SK-N-SH (cell line): ENCODE measurements at regions not wholly inside any gene's neighbourhood (a gene's known extent, or its start where the extent isn't known, plus 50 kb on each side); places are given as distances from the start of the nearest gene placed in this dataset.

Experiments
- CTCF ChIA-PET: fragments of 300-600, 350-600 bp; formaldehyde crosslinking; extraction: SDS; loops from one replicate; lab custom pipeline; 2021; lab: Yijun Ruan, JAX
- POLR2A ChIA-PET: fragments of 350-600 bp; sonication (Branson Sonifier 250); formaldehyde crosslinking; extraction: SDS; loops from one replicate; lab custom pipeline; 2020; ENCODE audit warnings: antibody characterized with exemption, inconsistent platforms; lab: Yijun Ruan, JAX
- DNase-seq: peaks from one replicate; pipeline ENCODE4 v3.0.0; 2012
- H2AFZ ChIP-seq: fragments of 200-600 bp; sonication (generic); 2 replicates; pipeline ENCODE4 v1.8.1; 2016; ENCODE audit warnings: antibody characterized with exemption, mild to moderate bottlenecking, low read depth
- H3F3A ChIP-seq: fragments of 200-600 bp; sonication (generic); replicated peaks from 2 replicates; pipeline ENCODE3; 2016; ENCODE audit warnings: antibody characterized with exemption, mild to moderate bottlenecking; ENCODE audit not compliant: insufficient read depth
- H3K27ac ChIP-seq, 2 experiments: fragments of 200-500 bp in 1 of 2; fragments of 200-600 bp in 1 of 2; sonication (Bioruptor generic) in 1 of 2; sonication (generic), shearing (Covaris generic) in 1 of 2; 2 replicates each; pipeline versions ENCODE4 v1.5.1 to v1.6.1; 2014 to 2016; ENCODE audit warnings: low read depth in 2 of 2, inconsistent platforms in 1 of 2, low read length in 1 of 2, mild to moderate bottlenecking in 1 of 2, mixed read lengths in 1 of 2
- H3K27me3 ChIP-seq: fragments of 200-600 bp; sonication (generic), shearing (Covaris generic); 2 replicates; pipeline ENCODE4 v1.6.1; 2016; ENCODE audit warnings: mixed run types; ENCODE audit not compliant: insufficient read depth
- H3K36me3 ChIP-seq, 2 experiments: fragments of 200-500 bp in 1 of 2; fragments of 200-600 bp in 1 of 2; sonication (Bioruptor generic) in 1 of 2; sonication (generic) in 1 of 2; replicated peaks in 1 of 2; 2 replicates each; pipeline versions ENCODE3 to v1.5.1; 2014 to 2016; ENCODE audit warnings: low read length in 1 of 2, mild to moderate bottlenecking in 1 of 2; ENCODE audit not compliant: insufficient read depth in 2 of 2, control insufficient read depth in 1 of 2
- H3K4me1 ChIP-seq, 2 experiments: fragments of 200-500 bp in 1 of 2; fragments of 200-600 bp in 1 of 2; sonication (Bioruptor generic) in 1 of 2; sonication (generic), shearing (Covaris generic) in 1 of 2; 2 replicates each; pipeline versions ENCODE4 v1.5.1 to v1.6.1; 2014 to 2016; ENCODE audit warnings: low read depth in 1 of 2, low read length in 1 of 2, mixed run types in 1 of 2; ENCODE audit not compliant: insufficient read depth in 2 of 2, control insufficient read depth in 1 of 2
- H3K4me2 ChIP-seq: fragments of 200-600 bp; sonication (generic), shearing (Covaris generic); 2 replicates; pipeline ENCODE4 v1.6.1; 2017; ENCODE audit warnings: mixed run types
- H3K4me3 ChIP-seq, 2 experiments: fragments of 200-500 bp in 1 of 2; fragments of 200-600 bp in 1 of 2; sonication (Bioruptor generic) in 1 of 2; sonication (generic), shearing (Covaris generic) in 1 of 2; 2 replicates each; pipeline versions ENCODE4 v1.5.1 to v1.8.1; 2014 to 2016; ENCODE audit warnings: low read depth in 2 of 2, inconsistent platforms in 1 of 2, low read length in 1 of 2, mild to moderate bottlenecking in 1 of 2, mixed read lengths in 1 of 2, moderate library complexity in 1 of 2
- H3K79me2 ChIP-seq: fragments of 200-600 bp; sonication (generic); 2 replicates; pipeline ENCODE4 v1.8.1; 2017; ENCODE audit warnings: mild to moderate bottlenecking; ENCODE audit not compliant: insufficient read depth
- H3K9ac ChIP-seq: fragments of 200-600 bp; sonication (generic); 2 replicates; pipeline ENCODE4 v1.6.1; 2017; ENCODE audit warnings: mixed run types
- H3K9me2 ChIP-seq: fragments of 200-600 bp; sonication (generic); 2 replicates; pipeline ENCODE4 v1.6.1; 2017; ENCODE audit warnings: mixed run types
- H3K9me3 ChIP-seq: fragments of 200-600 bp; sonication (generic); 2 replicates; pipeline ENCODE4 v1.6.1; 2017; ENCODE audit warnings: mixed run types, mild to moderate bottlenecking, moderate library complexity
- H4K20me1 ChIP-seq: fragments of 200-600 bp; sonication (generic); 2 replicates; pipeline ENCODE4 v1.6.1; 2017; ENCODE audit warnings: mild to moderate bottlenecking, mixed run types; ENCODE audit not compliant: insufficient read depth
- CHD2 ChIP-seq: fragments of 150-350 bp; IDR thresholded peaks from 2 replicates; pipeline ENCODE4 v1.6.1; 2018; ENCODE audit warnings: low read length; ENCODE audit not compliant: partially characterized antibody
- ELF1 ChIP-seq: IDR thresholded peaks from 2 replicates; pipeline ENCODE4 v1.4.0; 2012
- EP300 ChIP-seq, 2 experiments: IDR thresholded peaks; 2 replicates each; pipeline versions ENCODE4 v1.4.0 to v1.6.1; 2012; ENCODE audit warnings: borderline replicate concordance in 1 of 2, low read depth in 1 of 2, low read length in 1 of 2
- EZH2phosphoT487 ChIP-seq: fragments of 200-600 bp; sonication (generic); IDR thresholded peaks from 2 replicates; pipeline ENCODE4 v1.6.1; 2017; ENCODE audit warnings: low read depth, mixed run types, mild to moderate bottlenecking, antibody characterized with exemption, moderate library complexity, borderline replicate concordance
- FOXJ3 ChIP-seq: sonication (generic); formaldehyde crosslinking; IDR thresholded peaks from 2 replicates; pipeline ENCODE4 v1.5.1; 2020; ENCODE audit warnings: mild to moderate bottlenecking, missing genetic modification reagents
- FOXM1 ChIP-seq: IDR thresholded peaks from 2 replicates; pipeline ENCODE4 v1.4.0; 2012; ENCODE audit warnings: low read depth, mild to moderate bottlenecking
- GABPA ChIP-seq: IDR thresholded peaks from 2 replicates; pipeline ENCODE4 v1.4.0; 2012; ENCODE audit warnings: low read depth, mild to moderate bottlenecking
- MXI1 ChIP-seq: IDR thresholded peaks from 2 replicates; pipeline ENCODE4 v1.6.1; 2012; ENCODE audit warnings: mild to moderate bottlenecking, low read depth, low read length, improper control_type of control experiment
- NRF1 ChIP-seq: IDR thresholded peaks from 2 replicates; pipeline ENCODE4 v1.6.1; 2012; ENCODE audit warnings: low read depth, mild to moderate bottlenecking, low read length
- RXRA ChIP-seq: IDR thresholded peaks from 2 replicates; pipeline ENCODE4 v1.4.0; 2012; ENCODE audit warnings: low read depth, mild to moderate bottlenecking, borderline replicate concordance
- SIN3A ChIP-seq: IDR thresholded peaks from 2 replicates; pipeline ENCODE4 v1.6.1; 2012; ENCODE audit warnings: low read depth, mild to moderate bottlenecking, low read length, moderate library complexity, borderline replicate concordance
- SMC3 ChIP-seq: IDR thresholded peaks from 2 replicates; pipeline ENCODE4 v1.6.1; 2012; ENCODE audit warnings: low read depth, low read length, improper control_type of control experiment
- TAF1 ChIP-seq: IDR thresholded peaks from 2 replicates; pipeline ENCODE4 v1.6.1; 2012; ENCODE audit warnings: low read depth, mild to moderate bottlenecking, low read length, moderate library complexity, borderline replicate concordance
- TEAD4 ChIP-seq: IDR thresholded peaks from 2 replicates; pipeline ENCODE4 v1.4.0; 2012; ENCODE audit warnings: mild to moderate bottlenecking, borderline replicate concordance; ENCODE audit not compliant: insufficient read depth
- YY1 ChIP-seq: IDR thresholded peaks from 2 replicates; pipeline ENCODE4 v1.4.0; 2012; ENCODE audit warnings: low read depth, mild to moderate bottlenecking
- WGBS: methylation state at CpG from one replicate; pipeline ENCODE4 v1.1.6; 2017; ENCODE audit warnings: low lambda C conversion rate; 5-methylcytosine and 5-hydroxymethylcytosine counted together
- TF ChIP-seq, protein P1 (sequence below): IDR thresholded peaks from 2 replicates; pipeline ENCODE4 v1.4.0; 2012; ENCODE audit warnings: low read depth, borderline replicate concordance
- TF ChIP-seq, protein P2 (sequence below): fragments of 150-350 bp; IDR thresholded peaks from 2 replicates; pipeline ENCODE4 v1.6.1; 2017; ENCODE audit warnings: antibody characterized with exemption, low read length, low read depth, borderline replicate concordance
- TF ChIP-seq, protein P3 (sequence below): IDR thresholded peaks from 2 replicates; pipeline ENCODE4 v1.6.1; 2012; ENCODE audit warnings: mild to moderate bottlenecking, low read depth, low read length, moderate library complexity
- TF ChIP-seq, protein P4 (sequence below): IDR thresholded peaks from 2 replicates; pipeline ENCODE4 v1.4.0; 2012; ENCODE audit warnings: low read depth, borderline replicate concordance
- TF ChIP-seq, protein P5 (sequence below): IDR thresholded peaks from 2 replicates; pipeline ENCODE4 v1.4.0; 2012; ENCODE audit warnings: low read depth

DNA sequence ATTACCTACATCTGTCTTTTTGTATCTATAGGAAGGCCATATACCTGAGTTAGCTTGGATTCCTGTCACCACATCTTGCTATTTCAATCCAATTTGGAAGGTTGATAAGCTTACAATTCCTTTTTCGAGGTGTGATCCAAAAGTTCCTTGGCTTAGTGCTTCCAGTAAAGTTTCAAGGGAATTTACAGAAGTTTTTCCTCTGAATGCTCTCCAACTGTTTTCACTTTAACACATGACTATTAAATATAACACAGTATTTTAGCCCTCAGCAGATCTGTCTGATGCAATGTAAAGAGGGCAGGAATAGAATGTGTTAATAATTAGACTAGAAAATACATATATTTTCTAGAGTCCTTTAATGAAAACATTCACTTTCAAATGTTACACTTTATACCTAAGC lies 171.4 kb downstream of the DKK1 start:
- Histone ChIP-seq H3K9me3 (no peaks in the 10 kb centered on the region), H3K4me2 (no peak overlapping the region), H3K36me3 (no peaks in the 10 kb centered on the region), H3K9ac (no peak overlapping the region), H3K79me2 (no peaks in the 10 kb centered on the region), H2AFZ (0 out of 2 replicates have a peak overlapping the region, but pooled peaks have one; percentile 3), H3K27ac (peak overlapping the region in 1 of 2 experiments; percentile 89; a peak in 2 of 4 replicates), H3K4me1 (peaks cover 5 to 7% of the 10 kb centered on the region in 2 experiments; a peak in 2 of 4 replicates), H3F3A (peaks cover 32% of the 10 kb centered on the region), H3K27me3 (no peaks in the 10 kb centered on the region), H4K20me1 (no peaks in the 10 kb centered on the region), H3K4me3 (no peak overlapping the region), H3K9me2 (no peaks in the 10 kb centered on the region)
- 91% methylated on average over 1 of the region's 1 CpG for WGBS
- no peak for DNase-seq
- CTCF ChIA-PET = interaction anchor here (1.0 to 9.5 kb wide), 4 partner anchors 10 to 295 kb away, joined by 3 to 185 read pairs (median 7); partner anchors contain the start of gene DKK1
- POLR2A ChIA-PET = no interaction called here
- TF ChIP-seq, protein P1, sequence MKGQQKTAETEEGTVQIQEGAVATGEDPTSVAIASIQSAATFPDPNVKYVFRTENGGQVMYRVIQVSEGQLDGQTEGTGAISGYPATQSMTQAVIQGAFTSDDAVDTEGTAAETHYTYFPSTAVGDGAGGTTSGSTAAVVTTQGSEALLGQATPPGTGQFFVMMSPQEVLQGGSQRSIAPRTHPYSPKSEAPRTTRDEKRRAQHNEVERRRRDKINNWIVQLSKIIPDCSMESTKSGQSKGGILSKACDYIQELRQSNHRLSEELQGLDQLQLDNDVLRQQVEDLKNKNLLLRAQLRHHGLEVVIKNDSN = no peak
- TF ChIP-seq MXI1 (no peak), SIN3A (no peak), EZH2phosphoT487 (no peak), SMC3 (no peak), TEAD4 (no peak), NRF1 (no peak), FOXJ3 (CRISPR knock-in tag) (no peak), FOXM1 (no peak), TAF1 (no peak), GABPA (no peak), CHD2 (no peak), RXRA (no peak), EP300 (IDR thresholded peaks at IDR 0.05; ENCODE audit: borderline replicate concordance in 1 of 2, low read depth in 1 of 2, low read length in 1 of 2) (no peak), YY1 (no peak), ELF1 (no peak)
- TF ChIP-seq, protein P2, sequence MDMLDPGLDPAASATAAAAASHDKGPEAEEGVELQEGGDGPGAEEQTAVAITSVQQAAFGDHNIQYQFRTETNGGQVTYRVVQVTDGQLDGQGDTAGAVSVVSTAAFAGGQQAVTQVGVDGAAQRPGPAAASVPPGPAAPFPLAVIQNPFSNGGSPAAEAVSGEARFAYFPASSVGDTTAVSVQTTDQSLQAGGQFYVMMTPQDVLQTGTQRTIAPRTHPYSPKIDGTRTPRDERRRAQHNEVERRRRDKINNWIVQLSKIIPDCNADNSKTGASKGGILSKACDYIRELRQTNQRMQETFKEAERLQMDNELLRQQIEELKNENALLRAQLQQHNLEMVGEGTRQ = no peak
- TF ChIP-seq, protein P3, sequence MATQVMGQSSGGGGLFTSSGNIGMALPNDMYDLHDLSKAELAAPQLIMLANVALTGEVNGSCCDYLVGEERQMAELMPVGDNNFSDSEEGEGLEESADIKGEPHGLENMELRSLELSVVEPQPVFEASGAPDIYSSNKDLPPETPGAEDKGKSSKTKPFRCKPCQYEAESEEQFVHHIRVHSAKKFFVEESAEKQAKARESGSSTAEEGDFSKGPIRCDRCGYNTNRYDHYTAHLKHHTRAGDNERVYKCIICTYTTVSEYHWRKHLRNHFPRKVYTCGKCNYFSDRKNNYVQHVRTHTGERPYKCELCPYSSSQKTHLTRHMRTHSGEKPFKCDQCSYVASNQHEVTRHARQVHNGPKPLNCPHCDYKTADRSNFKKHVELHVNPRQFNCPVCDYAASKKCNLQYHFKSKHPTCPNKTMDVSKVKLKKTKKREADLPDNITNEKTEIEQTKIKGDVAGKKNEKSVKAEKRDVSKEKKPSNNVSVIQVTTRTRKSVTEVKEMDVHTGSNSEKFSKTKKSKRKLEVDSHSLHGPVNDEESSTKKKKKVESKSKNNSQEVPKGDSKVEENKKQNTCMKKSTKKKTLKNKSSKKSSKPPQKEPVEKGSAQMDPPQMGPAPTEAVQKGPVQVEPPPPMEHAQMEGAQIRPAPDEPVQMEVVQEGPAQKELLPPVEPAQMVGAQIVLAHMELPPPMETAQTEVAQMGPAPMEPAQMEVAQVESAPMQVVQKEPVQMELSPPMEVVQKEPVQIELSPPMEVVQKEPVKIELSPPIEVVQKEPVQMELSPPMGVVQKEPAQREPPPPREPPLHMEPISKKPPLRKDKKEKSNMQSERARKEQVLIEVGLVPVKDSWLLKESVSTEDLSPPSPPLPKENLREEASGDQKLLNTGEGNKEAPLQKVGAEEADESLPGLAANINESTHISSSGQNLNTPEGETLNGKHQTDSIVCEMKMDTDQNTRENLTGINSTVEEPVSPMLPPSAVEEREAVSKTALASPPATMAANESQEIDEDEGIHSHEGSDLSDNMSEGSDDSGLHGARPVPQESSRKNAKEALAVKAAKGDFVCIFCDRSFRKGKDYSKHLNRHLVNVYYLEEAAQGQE = no peak
- TF ChIP-seq, protein P4, sequence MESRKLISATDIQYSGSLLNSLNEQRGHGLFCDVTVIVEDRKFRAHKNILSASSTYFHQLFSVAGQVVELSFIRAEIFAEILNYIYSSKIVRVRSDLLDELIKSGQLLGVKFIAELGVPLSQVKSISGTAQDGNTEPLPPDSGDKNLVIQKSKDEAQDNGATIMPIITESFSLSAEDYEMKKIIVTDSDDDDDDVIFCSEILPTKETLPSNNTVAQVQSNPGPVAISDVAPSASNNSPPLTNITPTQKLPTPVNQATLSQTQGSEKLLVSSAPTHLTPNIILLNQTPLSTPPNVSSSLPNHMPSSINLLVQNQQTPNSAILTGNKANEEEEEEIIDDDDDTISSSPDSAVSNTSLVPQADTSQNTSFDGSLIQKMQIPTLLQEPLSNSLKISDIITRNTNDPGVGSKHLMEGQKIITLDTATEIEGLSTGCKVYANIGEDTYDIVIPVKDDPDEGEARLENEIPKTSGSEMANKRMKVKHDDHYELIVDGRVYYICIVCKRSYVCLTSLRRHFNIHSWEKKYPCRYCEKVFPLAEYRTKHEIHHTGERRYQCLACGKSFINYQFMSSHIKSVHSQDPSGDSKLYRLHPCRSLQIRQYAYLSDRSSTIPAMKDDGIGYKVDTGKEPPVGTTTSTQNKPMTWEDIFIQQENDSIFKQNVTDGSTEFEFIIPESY = no peak
- TF ChIP-seq, protein P5, sequence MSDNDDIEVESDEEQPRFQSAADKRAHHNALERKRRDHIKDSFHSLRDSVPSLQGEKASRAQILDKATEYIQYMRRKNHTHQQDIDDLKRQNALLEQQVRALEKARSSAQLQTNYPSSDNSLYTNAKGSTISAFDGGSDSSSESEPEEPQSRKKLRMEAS = no peak
